ENCODE measurements at regions not wholly inside any gene's neighbourhood (a gene's known extent, or its start where the extent isn't known, plus 50 kb on each side); places are given as distances from the start of the nearest gene placed in this dataset.

GRCh38 chr6:170158296-170159021, 132.4 kb downstream of the DLL1 start:
- H3K4me1 ChIP-seq (ENCODE audit: control insufficient read depth, insufficient read depth, low read length, poor library complexity, severe bottlenecking): no peaks in the 10 kb centered on the region
- no peak for ATAC-seq (ENCODE audit: low read depth in 2 of 2)
- no peak overlapping the region for H3K27ac ChIP-seq (ENCODE audit: insufficient read depth, low read length, poor library complexity, severe bottlenecking)
- Mint-ChIP-seq H3K4me1 (no peaks in the 10 kb centered on the region), H3K4me3 (no peak overlapping the region), H3K36me3 (no peaks in the 10 kb centered on the region), H3K27ac (no peak overlapping the region), H3K27me3 (no peaks in the 10 kb centered on the region), H3K9me3 (peaks cover 0 to 5% (median 0%) of the 10 kb centered on the region in 7 donors)
- no peaks in the 10 kb centered on the region for H3K9me3 ChIP-seq (ENCODE audit: control insufficient read depth in 2 of 2, low read length in 2 of 2)
- no peaks in the 10 kb centered on the region for H3K36me3 ChIP-seq (ENCODE audit: control insufficient read depth, insufficient read depth, low read length)
- DNase-seq: no peak
- no peak overlapping the region for H3K4me3 ChIP-seq (ENCODE audit: low read depth, low read length)
- no peaks in the 10 kb centered on the region for H3K27me3 ChIP-seq (ENCODE audit: control insufficient read depth, insufficient read depth, low read length)

- Mint-ChIP-seq H3K36me3 (no peaks in the 10 kb centered on the region), H3K4me3 (no peak overlapping the region), H3K4me1 (no peaks in the 10 kb centered on the region), H3K27ac (no peak overlapping the region), H3K9me3 (peaks cover 0 to 2% (median 0%) of the 10 kb centered on the region in 7 donors), H3K27me3 (no peaks in the 10 kb centered on the region)
- no peaks in the 10 kb centered on the region for H3K36me3 ChIP-seq (ENCODE audit: control insufficient read depth, insufficient read depth, low read length)
- ATAC-seq (ENCODE audit: low read depth in 2 of 2) (no peak), DNase-seq (no peak)
- H3K9me3 ChIP-seq (ENCODE audit: control insufficient read depth in 2 of 2, low read length in 2 of 2): no peaks in the 10 kb centered on the region
- no peaks in the 10 kb centered on the region for H3K4me1 ChIP-seq (ENCODE audit: control insufficient read depth, insufficient read depth, low read length, poor library complexity, severe bottlenecking)
- H3K27me3 ChIP-seq (ENCODE audit: control insufficient read depth, insufficient read depth, low read length): no peaks in the 10 kb centered on the region
- H3K27ac ChIP-seq (ENCODE audit: insufficient read depth, low read length, poor library complexity, severe bottlenecking): no peak overlapping the region
- no peak overlapping the region for H3K4me3 ChIP-seq (ENCODE audit: low read depth, low read length)
Measured at GRCh38 chr6:170157567-170158218, 133.2 kb downstream of the DLL1 start.

- no peak overlapping the region for H3K4me3 Mint-ChIP-seq
- Histone ChIP-seq H3K36me3 (ENCODE audit: control insufficient read depth, insufficient read depth, low read length) (no peaks in the 10 kb centered on the region), H3K4me1 (ENCODE audit: control insufficient read depth, insufficient read depth, low read length, poor library complexity, severe bottlenecking) (no peaks in the 10 kb centered on the region), H3K4me3 (ENCODE audit: low read depth, low read length) (no peak overlapping the region), H3K9me3 (ENCODE audit: control insufficient read depth in 2 of 2, low read length in 2 of 2) (no peaks in the 10 kb centered on the region), H3K27ac (ENCODE audit: insufficient read depth, low read length, poor library complexity, severe bottlenecking) (no peak overlapping the region), H3K27me3 (ENCODE audit: control insufficient read depth, insufficient read depth, low read length) (no peaks in the 10 kb centered on the region)
- no peaks in the 10 kb centered on the region for H3K27me3 Mint-ChIP-seq
- H3K36me3 Mint-ChIP-seq: no peaks in the 10 kb centered on the region
- DNase-seq: no peak
- peaks cover 0 to 2% (median 0%) of the 10 kb centered on the region in 7 donors for H3K9me3 Mint-ChIP-seq
- H3K27ac Mint-ChIP-seq: no peak overlapping the region
- H3K4me1 Mint-ChIP-seq: peaks cover 0 to 2% (median 0%) of the 10 kb centered on the region in 4 donors
- no peak for ATAC-seq (ENCODE audit: low read depth in 2 of 2)
Measured at GRCh38 chr6:170156448-170157375, 134.2 kb downstream of the DLL1 start.

GRCh38 chr6:170155464-170156196, 135.2 kb downstream of the DLL1 start:
- Mint-ChIP-seq H3K4me1 (peaks cover 0 to 2% (median under 1%) of the 10 kb centered on the region in 4 donors), H3K27ac (no peak overlapping the region), H3K36me3 (no peaks in the 10 kb centered on the region), H3K4me3 (no peak overlapping the region), H3K9me3 (peaks cover 0 to 3% (median 0%) of the 10 kb centered on the region in 7 donors), H3K27me3 (no peaks in the 10 kb centered on the region)
- Histone ChIP-seq H3K27ac (ENCODE audit: insufficient read depth, low read length, poor library complexity, severe bottlenecking) (no peak overlapping the region), H3K36me3 (ENCODE audit: control insufficient read depth, insufficient read depth, low read length) (no peaks in the 10 kb centered on the region), H3K4me1 (ENCODE audit: control insufficient read depth, insufficient read depth, low read length, poor library complexity, severe bottlenecking) (no peaks in the 10 kb centered on the region), H3K4me3 (ENCODE audit: low read depth, low read length) (no peak overlapping the region), H3K9me3 (ENCODE audit: control insufficient read depth in 2 of 2, low read length in 2 of 2) (no peaks in the 10 kb centered on the region), H3K27me3 (ENCODE audit: control insufficient read depth, insufficient read depth, low read length) (no peaks in the 10 kb centered on the region)
- no peak for ATAC-seq (ENCODE audit: low read depth in 2 of 2)
- DNase-seq: no peak

- no peak overlapping the region for H3K27ac ChIP-seq (ENCODE audit: insufficient read depth, low read length, poor library complexity, severe bottlenecking)
- no peaks in the 10 kb centered on the region for H3K27me3 Mint-ChIP-seq
- DNase-seq (no peak), ATAC-seq (ENCODE audit: low read depth in 2 of 2) (no peak)
- no peaks in the 10 kb centered on the region for H3K27me3 ChIP-seq (ENCODE audit: control insufficient read depth, insufficient read depth, low read length)
- no peak overlapping the region for H3K4me3 Mint-ChIP-seq
- no peaks in the 10 kb centered on the region for H3K9me3 ChIP-seq (ENCODE audit: control insufficient read depth in 2 of 2, low read length in 2 of 2)
- H3K4me1 Mint-ChIP-seq: peaks cover 0 to 9% (median 2%) of the 10 kb centered on the region in 4 donors
- H3K4me3 ChIP-seq (ENCODE audit: low read depth, low read length): no peak overlapping the region
- H3K9me3 Mint-ChIP-seq: peaks cover 0 to 2% (median 0%) of the 10 kb centered on the region in 7 donors
- H3K4me1 ChIP-seq (ENCODE audit: control insufficient read depth, insufficient read depth, low read length, poor library complexity, severe bottlenecking): peaks cover 1% of the 10 kb centered on the region
- no peak overlapping the region for H3K27ac Mint-ChIP-seq
- H3K36me3 ChIP-seq (ENCODE audit: control insufficient read depth, insufficient read depth, low read length): no peaks in the 10 kb centered on the region
- no peaks in the 10 kb centered on the region for H3K36me3 Mint-ChIP-seq
Measured at GRCh38 chr6:170153436-170154319, 137.2 kb downstream of the DLL1 start.

- H3K4me3 ChIP-seq (ENCODE audit: low read depth, low read length): no peak overlapping the region
- H3K4me1 ChIP-seq (ENCODE audit: control insufficient read depth, insufficient read depth, low read length, poor library complexity, severe bottlenecking): peaks cover 8% of the 10 kb centered on the region
- Mint-ChIP-seq H3K27ac (no peak overlapping the region), H3K36me3 (no peaks in the 10 kb centered on the region), H3K4me3 (no peak overlapping the region), H3K27me3 (no peaks in the 10 kb centered on the region), H3K9me3 (peaks cover 0 to 2% (median 0%) of the 10 kb centered on the region in 7 donors), H3K4me1 (peaks cover 0 to 16% (median 8%) of the 10 kb centered on the region in 4 donors)
- H3K27ac ChIP-seq (ENCODE audit: insufficient read depth, low read length, poor library complexity, severe bottlenecking): no peak overlapping the region
- H3K9me3 ChIP-seq (ENCODE audit: control insufficient read depth in 2 of 2, low read length in 2 of 2): no peaks in the 10 kb centered on the region
- H3K27me3 ChIP-seq (ENCODE audit: control insufficient read depth, insufficient read depth, low read length): no peaks in the 10 kb centered on the region
- no peak for DNase-seq
- ATAC-seq (ENCODE audit: low read depth in 2 of 2): no peak
- H3K36me3 ChIP-seq (ENCODE audit: control insufficient read depth, insufficient read depth, low read length): no peaks in the 10 kb centered on the region
Measured at GRCh38 chr6:170152989-170153388, 137.9 kb downstream of the DLL1 start.
